GM12873 (cell line): ENCODE measurements at regions not wholly inside any gene's neighbourhood (a gene's known extent, or its start where the extent isn't known, plus 50 kb on each side); places are given as distances from the start of the nearest gene placed in this dataset.

Source experiments
- CTCF ChIP-seq: IDR thresholded peaks from 2 replicates; pipeline ENCODE4 v1.5.1; 2012; ENCODE audit warnings: low read depth, mild to moderate bottlenecking, moderate library complexity, low read length, control low read depth; ENCODE audit not compliant: insufficient read depth; ENCODE audit errors: missing control alignments

GRCh38 chr2:16046649-16047048 is 106.3 kb downstream of the MYCN start:
- no peak for TF ChIP-seq CTCF

DNA sequence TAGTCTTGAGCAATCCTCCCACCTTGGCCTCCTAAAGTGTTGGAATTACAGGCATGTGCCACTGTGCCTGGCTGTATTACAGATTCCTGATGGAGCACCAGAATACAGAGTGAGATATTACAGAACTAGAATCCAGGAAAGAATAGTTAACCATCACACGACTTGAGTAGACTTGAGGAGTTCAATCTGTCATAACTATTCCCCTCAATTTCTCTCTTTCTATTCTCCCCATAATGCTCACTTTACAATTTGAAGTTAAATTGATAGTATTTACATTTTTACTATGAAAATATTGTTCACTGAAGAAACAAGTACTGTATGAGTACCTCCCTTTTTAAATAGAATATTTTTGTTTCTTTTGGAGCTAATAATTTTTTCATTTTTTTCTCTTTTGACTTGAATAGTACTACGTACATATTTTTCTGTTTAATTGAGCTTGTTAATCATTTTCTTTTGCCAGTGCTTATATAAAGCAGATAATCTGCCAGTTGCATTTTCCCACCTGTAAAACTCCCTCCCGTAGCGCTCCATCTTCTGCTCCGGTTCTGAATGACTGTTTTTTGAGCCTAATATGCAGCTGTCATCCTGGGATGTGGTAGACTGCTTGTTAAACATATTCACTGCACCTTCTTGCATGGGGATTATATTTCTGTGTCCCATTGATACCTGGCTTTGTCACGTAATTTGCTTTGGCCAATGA is 105.5 kb downstream of the MYCN start:
- no peak for TF ChIP-seq CTCF

DNA sequence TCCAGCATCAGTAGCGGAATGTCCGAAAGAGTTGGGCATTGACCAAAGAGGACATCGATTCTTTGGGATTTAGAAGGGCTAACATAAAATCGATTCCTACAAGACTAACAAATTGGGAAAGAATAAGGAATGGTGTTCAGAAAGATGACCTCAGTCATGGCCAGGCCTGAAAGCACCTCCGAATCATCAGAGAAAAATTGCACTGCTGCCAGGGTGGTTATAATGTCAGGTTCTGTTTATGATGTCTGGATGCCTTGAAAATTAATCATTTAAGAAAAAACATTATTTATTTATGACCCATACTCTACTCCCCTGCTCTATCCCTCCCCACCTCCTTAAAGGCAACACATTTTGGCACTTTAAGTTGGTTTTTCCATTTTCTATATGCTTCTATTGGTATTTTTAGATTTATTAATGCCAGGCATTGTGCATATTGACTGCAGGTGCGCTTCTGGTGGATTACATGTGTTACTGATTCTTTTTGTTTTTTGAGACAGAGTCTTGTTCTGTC is 104.7 kb downstream of the MYCN start:
- no peak for TF ChIP-seq CTCF

DNA sequence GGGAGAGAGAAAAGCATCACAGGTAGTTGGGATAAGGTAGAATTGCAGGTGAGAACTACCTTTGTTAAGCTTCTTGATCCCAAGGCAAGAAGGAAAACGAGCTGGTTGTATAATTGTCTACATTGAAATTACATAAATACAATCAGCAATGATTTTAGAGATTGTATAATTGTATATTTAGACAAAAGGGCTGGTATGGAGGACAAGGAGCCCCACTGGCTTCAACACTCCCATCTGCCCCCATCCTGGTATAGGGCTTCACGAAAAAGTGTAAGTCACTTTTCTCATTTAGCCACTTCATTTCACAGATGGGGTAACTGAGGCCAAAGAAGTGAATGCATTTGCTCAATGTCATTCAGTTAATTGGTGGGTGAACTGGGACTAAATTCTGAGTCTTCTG is 103.3 kb downstream of the MYCN start:
- TF ChIP-seq CTCF, result no peak

DNA sequence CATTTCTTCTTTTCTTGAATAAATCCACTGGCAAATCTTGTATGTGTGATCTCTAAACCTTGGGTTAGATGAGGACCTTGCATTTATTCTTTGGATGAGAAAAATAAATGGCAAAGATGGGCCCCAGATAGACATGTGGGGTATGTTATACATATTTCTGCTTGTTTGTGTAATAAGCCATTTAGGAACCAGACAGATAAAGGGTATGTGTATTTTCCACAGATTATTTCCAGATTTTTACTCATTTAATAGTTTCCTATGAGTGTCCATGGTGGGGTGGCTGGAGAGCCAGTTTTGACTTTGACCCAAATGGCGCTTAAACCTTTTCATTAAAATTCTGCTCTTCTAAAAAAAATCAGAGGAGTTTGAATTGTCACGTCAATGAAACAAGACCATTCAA is 102.8 kb downstream of the MYCN start:
- TF ChIP-seq CTCF, result no peak

DNA sequence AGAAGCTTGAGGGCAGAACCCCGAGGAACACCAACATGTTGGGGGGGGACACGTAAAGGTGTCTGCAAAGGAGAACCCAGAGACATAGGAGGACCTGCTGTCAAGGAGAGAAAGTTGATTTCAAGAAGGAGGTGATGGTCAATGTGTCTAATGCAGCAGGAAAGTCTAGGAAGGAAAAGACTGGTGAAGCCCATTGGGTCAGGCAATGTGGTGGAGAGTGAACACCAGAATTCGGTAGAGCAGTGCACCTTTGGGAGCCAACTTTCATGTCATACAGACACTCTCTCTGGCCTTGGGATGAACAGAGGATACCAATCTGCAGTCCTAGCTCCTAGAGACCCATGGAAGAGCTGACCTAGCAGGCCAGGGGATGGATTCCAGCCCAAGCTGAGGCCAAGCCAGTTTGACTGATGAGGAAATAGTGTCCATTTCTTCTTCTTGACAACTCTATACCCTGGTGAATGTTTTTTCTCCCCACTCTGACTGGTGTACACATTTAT is 101.9 kb downstream of the MYCN start:
- no peak for TF ChIP-seq CTCF

DNA sequence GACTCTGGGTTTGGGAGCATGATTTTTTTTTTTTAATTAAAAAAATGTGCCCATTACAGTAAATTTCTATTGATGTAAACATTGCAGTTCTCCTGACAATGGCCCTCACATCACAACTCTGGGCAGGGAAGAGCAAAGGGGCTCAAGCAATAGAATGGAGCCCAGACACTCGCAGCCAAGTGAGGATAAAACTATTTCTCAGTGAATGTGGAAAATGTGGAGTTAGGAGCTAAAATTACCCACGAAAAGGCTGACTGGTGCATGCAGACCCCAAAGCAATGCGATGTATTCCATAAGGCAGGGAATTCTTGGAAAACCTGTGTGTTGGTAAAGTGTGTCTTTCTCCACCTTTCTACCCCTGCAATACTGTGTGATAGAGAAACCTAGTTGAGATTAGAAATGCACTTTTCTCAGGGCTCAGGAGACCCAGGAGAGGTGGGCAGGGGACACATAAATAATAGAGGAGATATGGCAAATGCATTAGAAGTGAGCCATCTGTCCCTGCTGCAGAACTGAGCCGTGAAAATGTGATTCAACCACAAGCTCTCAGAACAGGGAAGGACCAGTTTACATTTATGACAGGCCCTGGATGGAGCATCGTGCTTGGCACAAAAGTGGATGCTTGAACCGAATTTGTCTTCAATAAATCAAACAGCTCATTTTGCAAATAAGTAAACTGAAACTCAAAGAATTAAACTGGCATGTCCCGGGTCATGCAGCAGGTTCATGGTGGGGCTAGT is 100.1 kb downstream of the MYCN start:
- TF ChIP-seq CTCF, result no peak
